Medulla oblongata (tissue), 1 donor: ENCODE measurements at regions not wholly inside any gene's neighbourhood (a gene's known extent, or its start where the extent isn't known, plus 50 kb on each side); places are given as distances from the start of the nearest gene placed in this dataset.

ENCODE experiments used
- DNase-seq: peaks from one replicate; pipeline ENCODE4 v3.0.0-alpha.2; 2015; ENCODE audit errors: extremely low spot score

- DNase-seq, result no peak
These were observed 366.5 kb upstream of the ARID1B start for GRCh38 chr6:156410649-156411048.

- no peak for DNase-seq
These were observed 368.5 kb upstream of the ARID1B start for GRCh38 chr6:156408655-156409054.

DNA sequence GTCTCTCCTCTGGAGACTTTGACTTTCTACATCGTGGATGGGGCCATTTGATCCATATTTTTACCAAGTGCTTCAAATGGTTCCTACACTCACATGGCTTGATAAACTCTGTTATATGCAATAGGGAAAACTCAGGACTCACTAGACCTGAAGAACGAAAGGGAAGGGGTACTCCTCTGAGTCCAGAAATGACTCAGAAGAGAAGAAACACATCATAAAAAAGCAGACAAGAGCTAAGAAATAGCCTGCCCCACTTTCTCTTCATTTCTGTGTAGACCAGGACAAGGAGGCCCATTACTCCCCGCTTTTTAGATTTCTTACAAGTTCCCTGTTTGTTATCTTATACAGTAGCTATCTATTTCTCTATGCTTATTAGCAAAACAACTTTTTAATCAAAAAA lies 369.8 kb upstream of the ARID1B start:
- DNase-seq, result no peak

DNA sequence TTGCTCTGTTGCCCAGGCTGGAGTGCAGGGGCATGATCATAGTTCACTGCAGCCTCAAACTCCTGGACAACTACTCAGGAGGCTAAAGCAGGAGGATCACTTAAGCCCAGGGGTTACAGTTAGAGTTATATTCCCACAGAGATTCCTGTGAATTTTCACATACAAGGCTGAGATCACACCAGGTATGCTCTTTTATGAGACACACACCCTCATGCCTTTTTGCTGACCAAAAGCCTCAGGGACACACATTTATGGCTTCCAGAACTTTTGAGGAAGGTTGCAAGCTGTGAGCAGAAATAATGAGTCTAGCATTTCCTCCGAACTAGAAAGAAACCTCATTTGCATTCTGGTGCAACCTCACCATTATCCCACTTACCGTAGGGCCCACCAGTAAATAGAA lies 370.5 kb upstream of the ARID1B start:
- DNase-seq, result no peak

DNA sequence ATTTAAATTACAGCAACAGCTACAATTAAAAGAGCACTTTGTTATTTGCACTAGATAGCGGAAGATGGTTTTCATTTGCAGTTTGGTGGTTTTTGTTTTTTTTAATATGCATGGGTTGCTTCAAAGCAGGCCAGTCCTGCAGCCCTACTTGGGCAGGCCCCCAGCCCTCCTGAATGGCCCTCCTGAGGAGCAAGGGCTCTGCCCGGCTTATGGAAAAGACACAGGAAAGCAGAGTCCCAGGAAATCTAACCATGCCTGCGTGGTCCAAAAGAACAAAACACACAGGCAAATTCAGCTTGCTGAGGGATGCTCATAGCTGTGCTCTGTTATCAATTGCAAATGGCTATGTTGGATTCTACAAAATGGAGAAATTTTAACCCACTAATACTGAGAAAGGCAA lies 371.1 kb upstream of the ARID1B start:
- no peak for DNase-seq

DNA sequence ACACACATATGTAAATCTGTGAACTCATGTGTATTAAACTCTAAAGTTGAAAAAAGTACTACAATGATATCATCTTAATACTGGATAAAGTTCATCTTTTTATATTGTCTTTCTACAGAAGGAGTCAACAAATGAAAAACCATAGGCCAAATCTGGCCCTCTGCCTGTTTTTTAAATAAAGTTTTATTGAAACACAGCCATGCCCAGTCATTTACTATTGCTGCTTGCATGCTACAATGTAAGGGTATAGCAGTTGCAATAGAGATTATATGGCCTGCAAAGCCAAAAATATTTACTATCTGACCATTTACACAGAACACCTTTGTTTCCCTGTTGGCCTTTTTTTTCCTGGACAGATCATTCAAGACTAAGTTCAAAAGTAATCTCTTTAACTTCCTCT lies 374.6 kb upstream of the ARID1B start:
- no peak for DNase-seq

GRCh38 chr6:156402227-156402626 lies 375.0 kb upstream of the ARID1B start:
- no peak for DNase-seq

GRCh38 chr6:156400487-156400886 lies 376.7 kb upstream of the ARID1B start:
- DNase-seq, result no peak

GRCh38 chr6:156398966-156399365 lies 378.2 kb upstream of the ARID1B start:
- no peak for DNase-seq

- DNase-seq, result no peak
These were observed 378.8 kb upstream of the ARID1B start for GRCh38 chr6:156398371-156398770.

- no peak for DNase-seq
These were observed 380.3 kb upstream of the ARID1B start for GRCh38 chr6:156396791-156397418.

DNA sequence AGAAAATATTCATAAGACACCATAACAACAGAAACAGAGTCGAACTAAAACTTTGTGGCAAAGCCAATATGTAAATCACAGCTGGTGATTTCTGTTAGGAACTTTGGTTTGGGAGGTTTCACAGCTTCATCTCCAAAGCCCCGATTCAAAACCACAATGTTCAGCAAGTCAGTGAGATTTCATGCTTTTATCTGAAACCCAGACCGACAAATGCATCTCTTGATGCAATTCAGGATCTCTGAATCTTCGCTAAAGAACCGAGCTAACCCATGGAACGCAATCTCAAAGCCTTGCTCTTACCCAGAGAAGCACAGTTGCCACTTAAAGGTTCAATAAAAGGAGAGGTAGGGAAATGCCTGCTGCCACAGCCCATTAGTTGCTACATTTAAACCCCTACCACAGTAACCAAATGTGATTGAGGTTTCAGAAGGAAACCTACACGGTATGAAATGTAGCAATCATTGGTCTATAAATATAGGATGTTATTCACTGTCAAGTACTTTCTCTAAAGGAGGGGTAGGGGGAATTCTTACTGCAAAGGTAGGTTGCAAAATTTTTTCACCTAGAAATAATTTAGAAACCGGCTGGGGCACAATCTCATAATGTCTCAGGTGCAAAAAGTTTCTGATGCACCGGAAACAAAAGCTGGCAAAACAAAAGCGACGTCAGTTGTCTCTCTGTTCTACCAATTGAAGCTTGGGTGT lies 381.0 kb upstream of the ARID1B start:
- DNase-seq, result no peak

DNA sequence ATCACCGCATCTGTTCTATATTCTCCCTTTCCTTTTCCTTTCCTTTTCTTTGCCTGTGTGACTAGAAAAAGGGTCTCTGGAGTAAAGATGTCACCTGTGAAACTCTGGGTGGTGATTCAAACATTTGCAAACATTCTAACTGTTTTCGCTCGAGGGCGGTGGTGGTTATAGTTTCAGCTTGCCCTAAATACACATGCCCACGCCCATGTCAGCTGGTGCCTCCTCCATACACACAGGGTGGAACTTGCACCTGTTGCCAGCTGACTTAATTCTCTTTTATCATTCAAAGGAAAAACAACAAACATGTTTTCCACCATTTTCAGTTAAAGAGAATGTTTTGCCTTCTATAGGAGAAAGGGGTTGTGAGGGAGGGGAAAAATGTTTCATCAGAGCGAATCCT lies 381.9 kb upstream of the ARID1B start:
- DNase-seq, result no peak

DNA sequence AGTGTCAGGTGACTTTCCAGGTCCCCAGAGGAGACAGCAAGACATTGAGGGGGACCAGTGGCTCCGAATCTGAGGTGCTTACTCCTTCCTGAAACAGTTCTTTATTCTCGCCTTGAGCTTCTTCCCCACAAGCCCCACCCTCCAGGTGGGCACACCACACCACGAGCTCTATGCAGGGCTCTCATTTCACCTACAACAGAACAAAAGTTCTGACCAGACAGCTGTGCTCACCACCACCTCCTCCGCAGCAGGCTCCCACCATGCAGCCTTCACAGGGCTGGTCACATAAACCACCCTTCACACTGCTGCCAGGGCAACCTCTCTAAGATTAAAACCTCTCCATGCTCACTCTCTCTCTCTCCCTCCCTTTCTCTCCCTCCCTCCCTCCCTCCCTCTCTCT lies 384.5 kb upstream of the ARID1B start:
- DNase-seq, result no peak

GRCh38 chr6:156391977-156392376 lies 385.2 kb upstream of the ARID1B start:
- no peak for DNase-seq

GRCh38 chr6:156391061-156391672 lies 386.0 kb upstream of the ARID1B start:
- DNase-seq, result no peak

- no peak for DNase-seq
These were observed 386.6 kb upstream of the ARID1B start for GRCh38 chr6:156390621-156391020.

GRCh38 chr6:156389296-156389695 lies 387.9 kb upstream of the ARID1B start:
- DNase-seq, result no peak

DNA sequence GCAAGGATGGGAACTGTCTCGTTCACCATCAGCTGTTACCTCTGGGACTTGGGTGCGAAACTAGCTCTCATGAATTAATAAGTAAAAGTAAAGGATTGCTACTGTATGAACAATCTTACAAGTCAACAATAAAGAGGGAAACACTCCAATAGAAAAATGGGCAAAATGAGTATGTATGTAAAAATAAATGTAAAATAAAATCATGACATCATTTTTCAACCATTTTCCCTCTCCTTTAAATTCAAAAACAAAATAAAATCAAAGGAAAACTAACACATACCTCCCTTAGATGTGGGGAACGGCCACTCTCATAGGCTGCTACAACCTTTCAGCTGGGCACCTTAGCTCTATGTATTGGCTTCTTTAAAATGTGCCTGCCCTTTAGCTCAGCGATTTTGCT lies 389.7 kb upstream of the ARID1B start:
- DNase-seq, result no peak

DNA sequence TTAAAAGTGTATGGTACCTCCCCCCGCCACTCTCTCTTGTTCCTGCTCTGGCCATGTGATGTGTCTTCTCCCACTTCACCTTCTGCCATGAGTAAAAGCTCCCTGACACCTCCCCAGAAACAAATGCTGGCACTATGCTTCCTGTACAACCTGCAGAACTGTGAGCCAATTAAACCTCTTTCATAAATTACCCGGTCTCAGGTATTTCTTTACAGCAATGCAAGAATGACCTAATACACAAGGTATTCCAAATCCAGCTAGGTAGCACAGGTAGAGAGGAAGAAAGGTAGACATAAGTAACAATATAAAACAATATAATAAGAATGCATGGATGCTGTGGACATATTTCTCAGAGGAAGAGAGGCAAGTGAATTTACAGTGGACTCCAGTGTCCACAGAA lies 394.1 kb upstream of the ARID1B start:
- no peak for DNase-seq

DNA sequence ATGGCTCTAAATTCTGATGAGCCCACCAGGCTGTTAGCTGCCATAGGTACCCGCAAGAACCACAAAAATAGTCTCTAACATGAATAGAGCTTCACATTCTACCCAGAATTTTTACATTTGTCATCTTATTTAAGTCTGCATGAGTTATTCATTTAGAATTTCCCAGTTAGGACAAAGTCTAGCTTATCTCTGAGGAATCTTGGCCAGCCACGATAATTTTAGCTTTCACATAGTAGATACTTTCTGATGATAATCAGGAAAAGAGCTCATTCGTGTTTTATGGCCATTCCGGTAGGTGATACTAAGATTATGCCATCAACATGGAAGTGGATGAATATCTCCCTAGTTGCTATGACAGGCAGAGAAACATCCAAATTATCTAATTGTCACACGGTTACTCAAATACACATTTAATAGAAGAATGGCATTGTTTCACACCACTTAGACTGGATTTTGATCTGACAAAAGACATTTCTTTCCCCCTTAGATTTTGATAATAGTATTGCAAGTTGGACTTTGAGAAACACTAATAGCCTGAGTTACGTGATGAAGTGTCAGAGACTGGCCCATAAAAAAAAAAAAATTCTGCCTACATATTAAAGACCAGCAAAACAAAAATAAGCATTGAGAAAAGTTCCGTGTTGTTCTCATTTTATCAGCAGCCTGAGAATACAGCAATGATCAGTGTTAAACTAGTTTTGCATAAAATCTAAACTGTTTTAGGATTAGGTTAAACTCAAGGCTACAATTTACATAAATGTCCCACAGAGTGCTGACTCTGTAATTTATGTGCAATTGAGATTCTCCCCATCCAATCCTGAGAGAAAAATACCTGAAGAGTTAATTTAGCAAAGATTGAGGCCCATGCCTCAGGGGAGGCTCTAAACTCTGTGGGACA lies 397.5 kb upstream of the ARID1B start:
- no peak for DNase-seq

- no peak for DNase-seq
These were observed 398.3 kb upstream of the ARID1B start for GRCh38 chr6:156378853-156379252.
